ENCODE measurements at regions not wholly inside any gene's neighbourhood (a gene's known extent, or its start where the extent isn't known, plus 50 kb on each side); places are given as distances from the start of the nearest gene placed in this dataset.

DNA sequence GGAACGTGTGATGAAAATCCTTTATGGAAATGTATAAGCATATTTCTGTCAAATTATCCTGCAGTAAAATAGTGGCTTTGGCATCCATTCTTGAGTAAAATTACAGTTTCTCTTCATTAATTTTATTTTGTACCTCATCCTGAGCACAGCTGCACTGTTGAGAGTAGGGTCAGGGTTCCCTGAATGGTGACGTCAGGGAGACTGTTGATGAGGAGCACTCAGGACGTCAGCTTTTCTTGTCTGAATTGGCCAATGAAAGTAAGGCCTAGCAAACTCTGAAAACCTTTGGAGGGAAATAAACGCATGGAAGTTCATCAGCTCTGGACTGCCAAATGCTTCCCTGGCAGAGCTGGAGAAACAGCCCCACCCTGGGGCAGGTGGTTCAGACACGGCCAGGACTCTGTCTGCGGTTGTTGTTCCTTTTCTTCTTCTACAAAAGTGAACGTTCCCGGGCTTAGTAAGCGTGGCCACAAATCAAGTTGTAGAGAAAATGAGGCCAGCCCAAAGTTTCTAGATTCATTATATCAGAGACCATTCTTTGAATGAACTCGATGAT, 179.7 kb upstream of the EXOC2 start:
- WGBS, 2 donors = 67 to 74% methylated on average over 10 of the region's 10 CpGs
- no peaks in the 10 kb centered on the region for H3K36me3 ChIP-seq
- no peak for TF ChIP-seq POLR2A (IDR thresholded peaks at IDR 0.05)
- TF ChIP-seq, protein P1, sequence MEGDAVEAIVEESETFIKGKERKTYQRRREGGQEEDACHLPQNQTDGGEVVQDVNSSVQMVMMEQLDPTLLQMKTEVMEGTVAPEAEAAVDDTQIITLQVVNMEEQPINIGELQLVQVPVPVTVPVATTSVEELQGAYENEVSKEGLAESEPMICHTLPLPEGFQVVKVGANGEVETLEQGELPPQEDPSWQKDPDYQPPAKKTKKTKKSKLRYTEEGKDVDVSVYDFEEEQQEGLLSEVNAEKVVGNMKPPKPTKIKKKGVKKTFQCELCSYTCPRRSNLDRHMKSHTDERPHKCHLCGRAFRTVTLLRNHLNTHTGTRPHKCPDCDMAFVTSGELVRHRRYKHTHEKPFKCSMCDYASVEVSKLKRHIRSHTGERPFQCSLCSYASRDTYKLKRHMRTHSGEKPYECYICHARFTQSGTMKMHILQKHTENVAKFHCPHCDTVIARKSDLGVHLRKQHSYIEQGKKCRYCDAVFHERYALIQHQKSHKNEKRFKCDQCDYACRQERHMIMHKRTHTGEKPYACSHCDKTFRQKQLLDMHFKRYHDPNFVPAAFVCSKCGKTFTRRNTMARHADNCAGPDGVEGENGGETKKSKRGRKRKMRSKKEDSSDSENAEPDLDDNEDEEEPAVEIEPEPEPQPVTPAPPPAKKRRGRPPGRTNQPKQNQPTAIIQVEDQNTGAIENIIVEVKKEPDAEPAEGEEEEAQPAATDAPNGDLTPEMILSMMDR (IDR thresholded peaks at IDR 0.05) = no peak
- no peak for DNase-seq
- no peak overlapping the region for H3K27ac ChIP-seq
- intact Hi-C loops (cut with DNase I) = no loop called here
- peaks cover 0 to 10% (median 0%) of the 10 kb centered on the region in 4 donors for H3K27me3 ChIP-seq
- no peak overlapping the region for H3K4me3 ChIP-seq
- H3K9me3 ChIP-seq = no peaks in the 10 kb centered on the region
- H3K4me1 ChIP-seq = peaks cover 0 to 15% (median 0%) of the 10 kb centered on the region in 3 donors

- H3K4me1 ChIP-seq = peaks cover 0 to 15% (median 0%) of the 10 kb centered on the region in 3 donors
- 82 to 94% methylated on average over 6 of the region's 6 CpGs for WGBS, 2 donors
- TF ChIP-seq POLR2A (IDR thresholded peaks at IDR 0.05) = no peak
- TF ChIP-seq, protein P1 (IDR thresholded peaks at IDR 0.05) = no peak
- no peaks in the 10 kb centered on the region for H3K9me3 ChIP-seq
- peaks cover 0 to 10% (median 0%) of the 10 kb centered on the region in 4 donors for H3K27me3 ChIP-seq
- DNase-seq = no peak
- no peak overlapping the region for H3K27ac ChIP-seq
- no peaks in the 10 kb centered on the region for H3K36me3 ChIP-seq
- no peak overlapping the region for H3K4me3 ChIP-seq
- intact Hi-C loops (cut with DNase I) = no loop called here
Measured at GRCh38 chr6:871503-871902, 178.6 kb upstream of the EXOC2 start.

DNA sequence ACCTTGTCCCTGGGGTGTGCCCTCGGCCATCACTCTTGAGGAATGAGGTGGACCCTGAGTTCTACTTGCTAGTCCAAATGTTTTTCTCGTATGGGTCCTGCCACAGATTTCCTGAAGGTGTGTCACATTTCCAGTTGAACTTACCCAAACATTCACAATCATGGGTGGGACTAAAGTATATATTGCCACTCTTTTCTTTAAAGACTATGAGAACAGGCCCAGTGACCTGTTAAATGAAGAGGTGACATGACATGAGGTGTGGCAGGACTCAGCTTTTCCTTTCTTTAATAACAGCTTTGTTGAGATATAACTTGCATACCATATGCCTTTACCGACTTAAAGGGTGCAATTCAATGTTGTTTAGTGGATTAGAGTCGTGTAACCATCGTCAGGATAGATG, 177.2 kb upstream of the EXOC2 start:
- H3K36me3 ChIP-seq = no peaks in the 10 kb centered on the region
- H3K4me1 ChIP-seq = peaks cover 0 to 15% (median 0%) of the 10 kb centered on the region in 3 donors
- no peak for DNase-seq
- intact Hi-C loops (cut with DNase I) = no loop called here
- peaks cover 0 to 16% (median 0%) of the 10 kb centered on the region in 4 donors for H3K27me3 ChIP-seq
- no peak overlapping the region for H3K4me3 ChIP-seq
- WGBS, 2 donors = 73 to 74% methylated on average over 4 to 5 of the region's 5 CpGs
- TF ChIP-seq, protein P1 (IDR thresholded peaks at IDR 0.05) = no peak
- no peak for TF ChIP-seq POLR2A (IDR thresholded peaks at IDR 0.05)
- no peaks in the 10 kb centered on the region for H3K9me3 ChIP-seq
- H3K27ac ChIP-seq = peak overlapping the region in 1 of 4 donors; percentile 61

GRCh38 chr6:868201-868600, 175.3 kb upstream of the EXOC2 start:
- no peaks in the 10 kb centered on the region for H3K36me3 ChIP-seq
- no peak overlapping the region for H3K4me3 ChIP-seq
- peak overlapping the region in 2 of 4 donors; percentile 10 to 61 for H3K27ac ChIP-seq
- peaks cover 0 to 18% (median 0%) of the 10 kb centered on the region in 4 donors for H3K27me3 ChIP-seq
- H3K4me1 ChIP-seq = peaks cover 0 to 15% (median 0%) of the 10 kb centered on the region in 3 donors
- intact Hi-C loops (cut with DNase I) = no loop called here
- no peak for TF ChIP-seq POLR2A (IDR thresholded peaks at IDR 0.05)
- 78% methylated on average over 8 of the region's 8 CpGs for WGBS, 2 donors
- DNase-seq = no peak
- no peaks in the 10 kb centered on the region for H3K9me3 ChIP-seq

DNA sequence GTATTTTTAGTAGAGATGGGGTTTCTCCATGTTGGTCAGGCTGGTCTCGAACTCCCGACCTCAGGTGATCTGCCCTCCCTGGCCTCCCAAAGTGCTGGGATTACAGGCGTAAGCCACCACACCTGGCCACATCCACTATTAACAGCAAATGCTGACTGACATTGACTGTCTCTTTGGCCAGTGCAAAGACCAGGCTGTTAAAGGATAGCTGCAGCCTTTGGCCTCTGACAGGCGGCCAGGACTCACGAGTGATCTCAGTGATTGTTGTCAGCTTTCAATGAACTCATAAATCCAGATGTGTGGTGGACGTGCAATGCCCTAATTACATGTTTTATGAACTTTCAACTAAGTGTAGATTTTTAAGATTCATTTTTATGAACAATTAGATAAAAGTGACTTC, 174.4 kb upstream of the EXOC2 start:
- 76 to 86% methylated on average over 3 to 6 of the region's 6 CpGs for WGBS, 2 donors
- peaks cover 0 to 15% (median 0%) of the 10 kb centered on the region in 3 donors for H3K4me1 ChIP-seq
- TF ChIP-seq POLR2A (IDR thresholded peaks at IDR 0.05) = no peak
- TF ChIP-seq, protein P1 (IDR thresholded peaks at IDR 0.05) = no peak
- H3K4me3 ChIP-seq = no peak overlapping the region
- H3K27ac ChIP-seq = no peak overlapping the region
- no peak for DNase-seq
- intact Hi-C loops (cut with DNase I) = no loop called here
- H3K36me3 ChIP-seq = no peaks in the 10 kb centered on the region
- H3K9me3 ChIP-seq = no peaks in the 10 kb centered on the region
- H3K27me3 ChIP-seq = peaks cover 0 to 20% (median 0%) of the 10 kb centered on the region in 4 donors

All from esophagus squamous epithelium (tissue), 5 donors.